Trophoblast cell (in vitro differentiated cells and primary cell): ENCODE measurements at regions not wholly inside any gene's neighbourhood (a gene's known extent, or its start where the extent isn't known, plus 50 kb on each side); places are given as distances from the start of the nearest gene placed in this dataset.

Source experiments
- DNase-seq, 2 donors: peaks; one replicate each; pipeline ENCODE4 v3.0.0-alpha.2; 2016
- H2AFZ ChIP-seq: 2 replicates; pipeline ENCODE4 v1.6.1; 2013; ENCODE audit warnings: low read length, moderate library complexity, mild to moderate bottlenecking; ENCODE audit not compliant: insufficient read depth, poor library complexity
- H2AK5ac ChIP-seq: 2 replicates; pipeline ENCODE4 v1.6.1; 2013; ENCODE audit warnings: mild to moderate bottlenecking, low read length
- H2BK120ac ChIP-seq: 2 replicates; pipeline ENCODE4 v1.6.1; 2013; ENCODE audit warnings: low read length, mild to moderate bottlenecking, moderate library complexity; ENCODE audit not compliant: insufficient read depth, poor library complexity
- H2BK12ac ChIP-seq: 2 replicates; pipeline ENCODE4 v1.6.1; 2013; ENCODE audit warnings: mild to moderate bottlenecking, low read length, moderate library complexity
- H2BK5ac ChIP-seq: 2 replicates; pipeline ENCODE4 v1.6.1; 2013; ENCODE audit warnings: low read length, low read depth, moderate library complexity, mild to moderate bottlenecking; ENCODE audit not compliant: poor library complexity
- H3K14ac ChIP-seq: 2 replicates; pipeline ENCODE4 v1.6.1; 2013; ENCODE audit warnings: mild to moderate bottlenecking, low read length
- H3K18ac ChIP-seq: 2 replicates; pipeline ENCODE4 v1.6.1; 2013; ENCODE audit warnings: mild to moderate bottlenecking, low read length
- H3K23ac ChIP-seq: 2 replicates; pipeline ENCODE4 v1.6.1; 2013; ENCODE audit warnings: low read length
- H3K27ac ChIP-seq: 2 replicates; pipeline ENCODE4 v1.5.1; 2013; ENCODE audit warnings: low read depth, mild to moderate bottlenecking, inconsistent platforms, low read length, moderate library complexity
- H3K27me3 ChIP-seq: 2 replicates; pipeline ENCODE4 v1.6.1; 2013; ENCODE audit warnings: inconsistent platforms, mild to moderate bottlenecking, low read length, moderate library complexity; ENCODE audit not compliant: insufficient read depth
- H3K36me3 ChIP-seq, 2 experiments: 1 replicate in 1 of 2; 2 replicates in 1 of 2; pipeline ENCODE4 v1.6.1; 2013; ENCODE audit warnings: low read length in 2 of 2, mild to moderate bottlenecking in 2 of 2, moderate library complexity in 1 of 2; ENCODE audit not compliant: insufficient read depth in 2 of 2, control insufficient read depth in 1 of 2
- H3K4ac ChIP-seq: 2 replicates; pipeline ENCODE4 v1.6.1; 2013; ENCODE audit warnings: low read depth, mild to moderate bottlenecking, low read length, moderate library complexity
- H3K4me1 ChIP-seq, 2 experiments: 1 replicate in 1 of 2; 2 replicates in 1 of 2; pipeline ENCODE4 v1.6.1; 2013; ENCODE audit warnings: low read length in 2 of 2, mild to moderate bottlenecking in 2 of 2, moderate library complexity in 1 of 2; ENCODE audit not compliant: insufficient read depth in 2 of 2, control insufficient read depth in 1 of 2
- H3K4me2 ChIP-seq: 2 replicates; pipeline ENCODE4 v1.6.1; 2013; ENCODE audit warnings: inconsistent platforms, mild to moderate bottlenecking, low read length, moderate library complexity
- H3K4me3 ChIP-seq: 2 replicates; pipeline ENCODE4 v1.5.1; 2013; ENCODE audit warnings: mild to moderate bottlenecking, low read depth, low read length, inconsistent platforms
- H3K79me1 ChIP-seq: one replicate; pipeline ENCODE4 v1.6.1; 2013; ENCODE audit warnings: low read length
- H3K79me2 ChIP-seq: 2 replicates; pipeline ENCODE4 v1.6.1; 2013; ENCODE audit warnings: low read length, mild to moderate bottlenecking; ENCODE audit not compliant: control insufficient read depth, insufficient read depth, poor library complexity
- H3K9ac ChIP-seq: 2 replicates; pipeline ENCODE4 v1.6.1; 2013; ENCODE audit warnings: mild to moderate bottlenecking, low read length
- H3K9me3 ChIP-seq: 2 replicates; pipeline ENCODE4 v1.6.1; 2013; ENCODE audit warnings: low read depth, mild to moderate bottlenecking, control low read depth, inconsistent platforms, low read length; ENCODE audit not compliant: insufficient read depth
- H4K12ac ChIP-seq: 2 replicates; pipeline ENCODE4 v1.6.1; 2013; ENCODE audit warnings: low read depth, mild to moderate bottlenecking, low read length, moderate library complexity
- H4K8ac ChIP-seq: 2 replicates; pipeline ENCODE4 v1.6.1; 2013; ENCODE audit warnings: low read depth, mild to moderate bottlenecking, low read length, moderate library complexity
- H4K91ac ChIP-seq: one replicate; pipeline ENCODE4 v1.6.1; 2013; ENCODE audit warnings: low read depth, mild to moderate bottlenecking, low read length, moderate library complexity
- WGBS: extraction: QIAGEN DNeasy Blood & Tissue Kit; methylation state at CpG from one replicate; pipeline ENCODE4 v1.1.7; 2013; ENCODE audit warnings: missing lambda C conversion rate; ENCODE audit not compliant: insufficient read length, insufficient coverage; ENCODE audit errors: extremely low coverage; 5-methylcytosine and 5-hydroxymethylcytosine counted together

DNA sequence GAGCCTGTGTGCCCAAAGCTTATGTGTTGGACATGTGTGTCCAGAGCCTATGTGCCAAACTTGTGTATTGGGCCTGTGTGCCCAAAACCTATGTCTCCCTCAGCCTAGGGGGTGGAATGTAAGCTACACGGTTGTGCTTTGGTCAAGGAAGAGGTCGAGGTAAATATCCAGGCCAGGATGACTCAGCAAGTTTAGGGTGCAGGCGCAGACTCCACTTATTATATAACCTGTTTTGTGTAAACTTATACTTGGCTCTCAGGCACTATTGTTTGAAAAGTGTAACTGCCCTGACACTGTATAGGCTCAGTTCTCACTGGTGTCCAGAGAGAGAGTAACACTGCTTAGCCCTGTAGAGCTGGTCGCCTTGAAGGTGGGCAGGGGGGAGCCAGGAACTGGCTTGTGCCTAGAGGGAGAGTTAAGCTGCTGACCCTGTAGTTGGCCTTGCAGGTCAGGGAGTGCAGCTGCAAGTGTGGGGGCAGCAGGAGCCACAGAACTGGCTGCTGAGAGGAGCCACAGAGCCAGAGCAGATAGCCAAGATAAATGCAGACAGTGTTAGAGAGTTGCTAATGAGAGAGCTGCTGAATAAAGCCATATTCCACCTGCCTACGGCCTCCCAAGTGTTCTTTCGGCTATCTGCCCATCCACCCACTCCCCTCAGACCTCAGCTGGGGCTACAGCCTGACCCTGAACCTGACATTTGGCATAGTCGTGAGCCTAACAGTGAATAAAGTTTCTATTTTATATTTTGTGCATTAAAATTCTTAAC, 517.2 kb upstream of the SLITRK1 start:
- no peak for DNase-seq
- Histone ChIP-seq H3K18ac (no peak overlapping the region), H2AK5ac (no peak overlapping the region), H4K8ac (no peak overlapping the region), H3K27me3 (no peaks in the 10 kb centered on the region), H3K27ac (no peak overlapping the region), H2BK120ac (no peak overlapping the region), H3K23ac (no peak overlapping the region), H2AFZ (no peak overlapping the region), H3K4me3 (no peak overlapping the region), H3K14ac (no peak overlapping the region), H3K36me3 (no peaks in the 10 kb centered on the region), H2BK12ac (no peak overlapping the region), H4K91ac (no peak overlapping the region), H3K79me1 (no peaks in the 10 kb centered on the region), H3K4me1 (no peaks in the 10 kb centered on the region), H3K79me2 (no peaks in the 10 kb centered on the region), H3K9me3 (peaks cover 9% of the 10 kb centered on the region), H3K9ac (no peak overlapping the region), H3K4ac (no peak overlapping the region), H2BK5ac (no peak overlapping the region), H4K12ac (no peak overlapping the region), H3K4me2 (no peak overlapping the region)
- WGBS, result no CpG with 5 or more reads among the region's 7 CpGs

DNA sequence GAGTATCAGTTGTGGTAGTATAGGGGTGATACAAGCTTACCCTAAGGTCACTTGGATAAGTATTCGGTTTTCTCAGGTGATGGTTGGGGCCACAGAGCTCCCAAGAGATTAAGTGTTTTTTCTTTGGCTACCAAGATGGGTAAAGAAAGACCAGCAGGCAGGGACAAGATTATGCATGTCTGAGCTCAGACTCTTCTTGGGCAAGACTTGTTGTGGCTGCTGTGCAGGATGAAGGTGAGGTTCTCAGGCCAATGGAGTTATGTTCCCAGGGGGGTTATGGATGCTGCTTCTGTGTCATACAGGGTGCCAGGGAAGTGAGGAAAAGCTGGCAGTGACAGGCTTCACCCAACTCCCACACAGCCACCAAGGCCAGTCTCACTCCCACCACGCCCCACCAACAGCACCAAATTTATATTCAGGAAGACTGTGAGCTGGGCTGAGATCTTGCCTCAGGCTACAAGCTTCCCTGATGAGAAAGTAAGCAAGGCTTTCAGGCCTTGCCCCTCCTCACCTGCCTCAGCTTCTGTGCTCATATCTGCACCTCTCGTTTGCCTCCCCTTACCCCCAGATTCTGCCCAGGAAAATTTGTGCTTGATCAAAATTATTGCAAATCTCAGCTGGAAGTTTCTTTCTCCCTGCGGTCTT, 511.8 kb upstream of the SLITRK1 start:
- H2BK120ac ChIP-seq, result no peak overlapping the region
- WGBS, result no CpG with 5 or more reads among the region's 4 CpGs
- no peaks in the 10 kb centered on the region for H3K36me3 ChIP-seq
- H2AFZ ChIP-seq, result no peak overlapping the region
- no peak overlapping the region for H2BK12ac ChIP-seq
- H3K27me3 ChIP-seq, result no peaks in the 10 kb centered on the region
- no peaks in the 10 kb centered on the region for H3K4me1 ChIP-seq
- no peak overlapping the region for H3K4me2 ChIP-seq
- DNase-seq, result no peak
- H4K91ac ChIP-seq, result no peak overlapping the region
- H4K8ac ChIP-seq, result no peak overlapping the region
- no peak overlapping the region for H3K27ac ChIP-seq
- no peak overlapping the region for H3K4ac ChIP-seq
- no peak overlapping the region for H3K4me3 ChIP-seq
- no peak overlapping the region for H3K23ac ChIP-seq
- H3K14ac ChIP-seq, result no peak overlapping the region
- H2BK5ac ChIP-seq, result no peak overlapping the region
- H2AK5ac ChIP-seq, result no peak overlapping the region
- no peaks in the 10 kb centered on the region for H3K79me1 ChIP-seq
- H3K9ac ChIP-seq, result no peak overlapping the region
- H3K18ac ChIP-seq, result no peak overlapping the region
- H4K12ac ChIP-seq, result no peak overlapping the region
- peaks cover 5% of the 10 kb centered on the region for H3K9me3 ChIP-seq
- no peaks in the 10 kb centered on the region for H3K79me2 ChIP-seq

DNA sequence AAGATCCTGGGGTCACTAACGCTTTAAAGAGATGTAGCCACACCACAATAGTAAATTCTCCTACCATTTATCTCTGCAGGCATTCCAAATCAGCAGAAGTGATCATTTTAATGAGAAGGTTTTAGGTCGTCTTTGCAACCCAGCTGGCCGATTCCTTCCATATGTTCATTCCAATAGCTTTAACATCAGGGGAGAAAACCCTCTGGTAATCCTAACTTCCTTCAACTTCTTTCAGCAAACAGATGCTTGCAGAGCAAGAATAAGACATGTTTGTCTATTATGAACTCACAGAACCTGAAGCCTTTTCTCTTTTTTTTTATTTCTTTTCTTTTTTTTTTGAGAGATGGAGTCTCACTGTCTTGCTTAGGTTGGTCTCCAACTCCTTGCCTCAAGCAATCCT, 498.6 kb upstream of the SLITRK1 start:
- no peak overlapping the region for H3K4ac ChIP-seq
- no peak overlapping the region for H2BK12ac ChIP-seq
- H3K79me1 ChIP-seq, result no peaks in the 10 kb centered on the region
- no CpG with 5 or more reads among the region's 3 CpGs for WGBS
- H2BK120ac ChIP-seq, result no peak overlapping the region
- H4K12ac ChIP-seq, result no peak overlapping the region
- H3K9me3 ChIP-seq, result peaks cover 2% of the 10 kb centered on the region
- no peaks in the 10 kb centered on the region for H3K36me3 ChIP-seq
- H4K8ac ChIP-seq, result no peak overlapping the region
- no peak overlapping the region for H2BK5ac ChIP-seq
- H3K4me1 ChIP-seq, result no peaks in the 10 kb centered on the region
- H3K23ac ChIP-seq, result no peak overlapping the region
- H3K4me3 ChIP-seq, result no peak overlapping the region
- H2AFZ ChIP-seq, result no peak overlapping the region
- H3K27me3 ChIP-seq, result no peaks in the 10 kb centered on the region
- no peak overlapping the region for H3K18ac ChIP-seq
- no peak overlapping the region for H4K91ac ChIP-seq
- H3K4me2 ChIP-seq, result no peak overlapping the region
- no peak overlapping the region for H3K27ac ChIP-seq
- DNase-seq, result no peak
- H2AK5ac ChIP-seq, result no peak overlapping the region
- H3K14ac ChIP-seq, result no peak overlapping the region
- H3K9ac ChIP-seq, result no peak overlapping the region
- no peaks in the 10 kb centered on the region for H3K79me2 ChIP-seq

DNA sequence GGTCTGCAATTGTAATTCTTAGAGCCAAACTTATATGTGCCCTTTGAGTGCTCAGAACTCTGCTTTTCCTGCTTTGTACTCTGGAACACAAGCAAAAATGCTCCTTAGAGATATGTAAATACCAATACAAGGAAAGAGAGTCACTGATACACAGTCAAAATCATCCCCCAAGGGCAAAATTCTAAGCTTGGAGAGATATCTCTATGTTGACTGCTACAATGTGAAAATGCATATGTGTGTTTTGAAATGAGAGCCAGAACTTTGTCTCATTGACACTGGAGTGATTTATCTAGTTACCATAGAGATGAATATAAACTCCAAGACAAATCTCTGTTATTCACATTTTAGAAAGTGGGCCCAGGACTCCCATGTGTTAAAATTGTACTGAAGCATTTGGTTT, 494.8 kb upstream of the SLITRK1 start:
- no peaks in the 10 kb centered on the region for H3K79me1 ChIP-seq

More for the DNA sequence above, 494.8 kb upstream of the SLITRK1 start:
- no peaks in the 10 kb centered on the region for H3K36me3 ChIP-seq
- no peak overlapping the region for H2BK5ac ChIP-seq
- no peak overlapping the region for H2AFZ ChIP-seq
- no peak overlapping the region for H2AK5ac ChIP-seq
- no peaks in the 10 kb centered on the region for H3K4me1 ChIP-seq
- no peak overlapping the region for H4K12ac ChIP-seq
- H3K9me3 ChIP-seq, result no peaks in the 10 kb centered on the region
- no peak for DNase-seq
- no peak overlapping the region for H3K4me2 ChIP-seq
- no peaks in the 10 kb centered on the region for H3K27me3 ChIP-seq
- H3K79me2 ChIP-seq, result no peaks in the 10 kb centered on the region
- H4K91ac ChIP-seq, result no peak overlapping the region
- no peak overlapping the region for H3K4me3 ChIP-seq
- no peak overlapping the region for H3K4ac ChIP-seq
- H4K8ac ChIP-seq, result no peak overlapping the region
- H3K9ac ChIP-seq, result no peak overlapping the region
- H3K27ac ChIP-seq, result no peak overlapping the region
- H3K18ac ChIP-seq, result no peak overlapping the region
- H2BK12ac ChIP-seq, result no peak overlapping the region
- H3K23ac ChIP-seq, result no peak overlapping the region
- H3K14ac ChIP-seq, result no peak overlapping the region
- H2BK120ac ChIP-seq, result no peak overlapping the region
